ENCODE measurements at regions not wholly inside any gene's neighbourhood (a gene's known extent, or its start where the extent isn't known, plus 50 kb on each side); places are given as distances from the start of the nearest gene placed in this dataset.

DNA sequence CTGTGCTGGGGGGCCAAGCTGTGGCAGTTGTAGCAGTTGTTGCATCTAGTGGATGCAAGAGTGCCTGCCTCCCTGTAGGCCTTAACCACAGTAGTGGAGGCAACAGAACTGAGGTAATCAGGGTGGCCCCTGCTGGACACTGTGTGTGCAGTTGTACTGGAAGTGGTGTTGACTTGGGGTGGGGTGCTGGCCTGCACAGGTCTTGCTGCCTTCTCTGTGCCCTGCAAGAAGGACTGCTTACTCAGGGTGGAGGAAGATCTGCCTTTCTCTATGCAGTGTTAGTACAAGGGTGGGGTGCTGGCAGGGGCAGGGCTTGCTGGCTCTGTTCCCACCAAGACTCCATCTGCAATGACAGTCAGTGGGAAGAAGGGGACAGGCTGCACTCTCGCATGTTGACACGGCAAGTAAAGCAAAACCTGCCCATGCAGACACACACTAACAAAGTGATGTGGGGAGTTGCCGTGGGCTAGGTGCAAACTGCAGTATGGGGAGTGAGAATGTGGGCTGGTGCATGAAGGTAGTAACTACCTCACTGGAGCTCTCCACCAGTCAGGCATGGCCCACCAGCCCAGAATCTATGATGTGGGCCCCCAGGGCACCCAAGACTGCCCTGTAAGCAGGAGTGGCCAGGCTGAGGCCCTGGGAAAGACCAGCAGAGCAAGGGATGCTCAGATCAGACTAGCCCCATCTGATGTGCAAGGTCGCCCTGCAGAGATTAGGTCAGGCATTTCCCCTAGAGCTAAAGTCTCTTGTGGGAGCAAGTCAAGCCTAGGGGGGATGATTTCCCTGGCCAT, 594.9 kb downstream of the TECRL start:
- no peak for DNase-seq (ENCODE audit: low read depth in 3 of 3)

DNA sequence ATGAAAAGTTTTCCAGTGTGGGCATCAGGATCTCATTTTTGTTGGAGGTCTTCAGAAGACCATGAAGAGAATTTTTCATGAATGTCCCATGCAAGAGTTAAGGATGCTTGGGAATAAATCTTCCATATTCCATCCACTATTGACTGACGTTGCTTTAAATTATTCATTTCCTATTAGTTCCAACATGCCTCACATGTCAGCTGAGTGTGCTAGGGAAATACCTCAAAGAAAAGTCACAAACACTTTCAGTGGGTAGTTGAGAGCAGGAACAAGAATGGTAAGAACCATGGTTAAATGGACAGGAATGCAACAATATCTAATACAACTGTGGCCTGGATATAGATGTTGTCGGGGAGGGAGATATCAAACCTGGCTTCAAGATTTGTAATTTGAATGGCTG, 610.1 kb downstream of the TECRL start:
- DNase-seq (ENCODE audit: low read depth in 3 of 3): no peak

DNA sequence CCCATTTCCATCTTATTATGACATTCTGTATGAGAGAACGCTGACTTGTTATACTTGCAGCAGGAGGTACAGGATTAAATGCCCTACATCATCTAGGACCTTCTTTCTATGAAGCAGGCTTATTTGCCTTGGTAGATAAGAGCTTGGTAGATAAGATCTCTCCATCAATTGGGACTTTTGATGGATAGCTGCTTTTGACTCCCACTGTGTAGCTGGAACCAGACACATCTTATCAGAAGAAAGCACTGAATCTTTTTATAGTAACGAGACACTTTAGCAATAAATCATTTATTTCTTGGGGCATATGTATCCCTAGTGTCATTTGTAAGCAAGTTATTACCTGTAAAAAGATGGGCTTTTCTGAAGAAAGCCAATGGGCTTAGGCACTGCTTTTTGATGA, 613.9 kb downstream of the TECRL start:
- DNase-seq (ENCODE audit: low read depth in 3 of 3): no peak

DNA sequence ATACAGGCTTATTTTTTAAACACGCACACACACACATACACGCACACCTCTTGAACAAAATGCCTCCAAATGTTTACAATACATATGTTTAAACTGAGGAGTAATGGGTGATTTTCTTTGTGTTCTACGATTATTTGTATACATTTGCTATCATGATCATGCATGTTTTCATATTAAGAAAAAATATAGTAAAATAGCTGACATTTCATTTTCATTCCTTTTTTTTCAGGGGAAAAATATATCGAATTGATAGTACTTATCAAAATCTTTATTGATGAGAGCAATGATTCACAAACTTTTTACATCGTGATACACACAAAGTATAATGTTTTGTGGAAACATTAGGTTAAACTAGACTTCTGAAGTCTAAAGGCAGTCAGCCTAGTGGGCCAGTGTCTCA, 618.9 kb downstream of the TECRL start:
- DNase-seq (ENCODE audit: low read depth in 3 of 3): no peak

DNA sequence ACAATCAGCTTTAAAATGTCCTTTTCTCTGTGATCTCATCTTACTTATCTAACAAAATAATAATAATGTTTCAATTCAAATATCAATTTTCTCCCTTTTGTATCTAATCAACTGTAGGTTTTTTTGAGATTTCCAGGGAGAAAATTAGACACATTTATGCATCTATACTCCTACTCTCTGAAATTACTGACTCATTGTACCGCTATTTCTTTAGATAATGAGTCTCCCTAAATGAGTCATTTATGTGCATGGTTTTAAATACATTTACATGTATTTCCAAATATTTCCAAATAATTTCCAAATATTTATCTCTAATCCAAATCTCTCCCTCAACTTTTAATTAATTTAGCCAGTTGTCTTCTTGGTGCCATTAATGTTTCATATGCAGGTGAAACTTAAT, 621.0 kb downstream of the TECRL start:
- no peak for DNase-seq (ENCODE audit: low read depth in 3 of 3)

DNA sequence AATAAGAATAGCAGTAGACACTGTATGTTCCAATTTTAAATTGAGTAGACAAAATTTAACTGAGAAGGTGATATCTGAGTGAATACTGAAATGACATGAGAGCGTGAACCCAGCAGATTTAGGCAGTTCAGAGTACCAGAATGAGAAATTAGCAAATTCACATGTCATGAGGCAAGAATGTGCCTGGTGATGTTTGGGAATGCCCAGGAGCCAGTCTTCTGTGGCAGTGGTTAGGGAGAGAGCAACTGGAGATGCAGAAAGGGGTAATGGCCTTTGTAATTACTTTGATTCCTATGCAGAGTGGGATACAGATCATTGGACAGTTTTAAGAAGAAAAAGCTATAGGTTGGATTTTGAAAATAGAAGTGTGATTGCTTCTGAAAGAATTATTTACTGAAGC, 621.9 kb downstream of the TECRL start:
- DNase-seq (ENCODE audit: low read depth in 3 of 3): no peak

DNA sequence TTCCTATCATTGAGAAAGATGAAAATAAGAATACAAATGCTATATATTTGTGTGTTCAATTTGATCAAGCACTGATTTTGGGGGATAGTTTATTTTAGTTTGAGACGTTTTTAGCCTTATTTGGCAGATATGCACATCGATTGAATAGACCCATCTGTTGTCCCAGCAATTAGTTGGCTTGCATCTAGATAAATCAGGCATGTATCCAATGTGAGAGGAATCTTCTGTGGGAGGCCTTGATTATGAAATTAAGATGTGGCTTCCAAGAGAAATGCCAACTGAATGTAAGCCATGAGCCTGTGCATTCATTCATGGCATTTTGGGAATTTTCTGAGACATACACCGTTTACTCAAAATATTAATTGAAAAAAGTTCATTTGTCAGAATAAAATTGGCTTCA, 623.1 kb downstream of the TECRL start:
- no peak for DNase-seq (ENCODE audit: low read depth in 3 of 3)

DNA sequence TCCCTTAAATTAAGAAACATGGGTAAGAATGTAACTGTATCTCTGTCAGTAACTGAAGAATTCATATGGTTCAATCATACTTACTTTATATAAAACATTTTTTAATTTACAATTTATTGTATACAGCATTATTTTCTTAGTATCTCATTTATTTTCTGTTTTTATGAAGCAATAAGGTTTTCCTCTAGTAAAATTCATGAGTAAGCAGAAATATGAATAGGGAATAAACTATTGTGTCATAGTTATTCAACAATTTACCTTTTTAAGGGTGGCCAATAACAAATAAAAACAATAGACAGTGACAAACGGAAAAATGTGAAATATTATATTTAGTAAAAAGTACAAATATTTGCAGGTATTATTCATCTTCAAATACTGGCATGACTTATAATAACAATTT, 624.4 kb downstream of the TECRL start:
- no peak for DNase-seq (ENCODE audit: low read depth in 3 of 3)

DNA sequence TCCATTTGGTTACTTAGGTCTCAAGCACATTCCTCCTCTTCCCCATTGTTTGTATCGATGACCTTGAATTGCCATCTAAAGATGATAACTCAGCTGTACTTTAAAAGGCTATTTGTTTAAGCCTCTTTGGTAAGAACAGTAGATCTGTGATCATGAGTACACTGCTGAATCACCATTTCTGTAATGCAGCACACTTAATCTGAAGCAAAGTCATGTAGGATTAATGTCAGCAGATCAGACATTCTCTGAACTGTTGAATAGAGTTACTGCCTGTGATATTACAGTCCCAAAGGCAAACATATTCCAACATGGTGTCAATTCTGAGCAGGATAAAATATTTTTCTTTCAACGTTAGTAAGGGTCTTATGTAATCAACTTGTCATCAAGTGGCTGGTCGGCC, 631.6 kb downstream of the TECRL start:
- no peak for DNase-seq (ENCODE audit: low read depth in 3 of 3)

DNA sequence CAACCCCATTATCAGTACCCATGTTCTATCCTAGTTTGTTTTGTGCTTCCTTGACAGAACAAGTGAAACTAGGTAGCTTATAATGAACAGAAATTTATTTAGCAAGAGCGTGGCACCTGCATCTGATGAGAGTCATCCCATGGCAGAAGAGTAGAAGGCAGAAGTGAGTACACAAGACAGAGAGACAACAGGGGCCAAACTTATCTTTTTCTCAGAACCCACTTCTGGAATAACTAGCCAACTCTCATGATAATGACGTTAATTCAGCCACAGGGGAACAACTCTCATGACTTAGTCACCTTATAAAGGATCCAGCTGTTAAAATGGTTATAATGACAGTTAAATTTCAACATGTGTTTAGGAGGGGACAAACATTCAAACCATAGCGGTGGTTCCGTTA, 644.9 kb downstream of the TECRL start:
- no peak for DNase-seq (ENCODE audit: low read depth in 3 of 3)

DNA sequence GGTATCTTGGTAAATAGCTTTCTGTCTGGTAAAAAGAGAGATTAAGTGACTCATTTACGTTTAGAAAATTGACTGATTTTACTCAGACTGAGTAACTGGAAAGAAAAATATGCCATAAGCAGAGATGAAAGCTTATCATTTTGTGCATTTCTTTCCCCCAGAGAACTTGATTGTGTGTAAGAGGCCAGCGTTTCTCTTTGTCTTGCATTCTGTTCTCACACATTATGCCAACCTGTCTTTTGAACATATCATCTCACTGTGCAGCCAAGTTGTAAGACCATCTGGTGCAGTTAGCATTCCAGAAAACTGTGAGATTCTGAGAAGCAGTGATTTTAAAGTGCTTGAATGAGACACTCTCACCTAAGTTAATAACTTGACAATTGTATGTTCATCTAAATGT, 651.3 kb downstream of the TECRL start:
- no peak for DNase-seq (ENCODE audit: low read depth in 3 of 3)

DNA sequence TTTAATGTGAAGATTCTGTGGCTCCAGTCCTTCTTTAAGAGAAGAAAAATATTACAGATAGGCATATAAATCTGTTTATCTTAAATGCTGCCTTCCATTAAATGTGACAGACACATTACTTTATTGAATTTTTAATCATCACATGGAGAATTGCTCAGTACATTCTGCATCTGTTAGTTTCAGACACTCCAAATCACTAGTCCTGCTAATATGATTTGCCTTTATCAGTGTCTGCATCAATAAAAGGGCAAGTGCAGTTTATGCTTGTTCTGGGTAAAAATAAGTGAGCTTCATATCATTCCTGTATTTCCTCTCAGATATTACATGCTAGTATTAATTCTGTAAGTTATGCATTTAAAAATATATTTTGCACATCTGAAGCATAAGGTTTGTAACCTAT, 666.4 kb downstream of the TECRL start:
- DNase-seq (ENCODE audit: low read depth in 3 of 3): no peak

DNA sequence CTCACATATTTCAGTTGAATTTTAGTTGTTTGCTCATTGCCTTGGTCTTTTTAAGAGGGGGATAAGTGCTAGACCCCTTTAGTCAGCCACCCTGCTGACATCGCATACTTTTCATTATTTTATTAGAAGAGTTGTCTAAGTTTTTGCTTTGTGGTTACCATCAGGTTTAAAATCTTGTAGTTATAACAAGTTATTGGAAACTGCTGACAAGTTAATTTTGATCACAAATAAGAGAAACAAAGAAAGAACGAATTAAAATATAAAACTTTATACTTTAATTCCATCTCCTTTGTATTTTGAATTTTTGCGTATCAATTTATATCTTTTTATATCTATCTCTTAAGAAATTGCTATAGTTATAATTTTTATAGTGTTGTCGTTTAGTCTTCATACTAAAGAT, 679.7 kb downstream of the TECRL start:
- DNase-seq (ENCODE audit: low read depth in 3 of 3): no peak

DNA sequence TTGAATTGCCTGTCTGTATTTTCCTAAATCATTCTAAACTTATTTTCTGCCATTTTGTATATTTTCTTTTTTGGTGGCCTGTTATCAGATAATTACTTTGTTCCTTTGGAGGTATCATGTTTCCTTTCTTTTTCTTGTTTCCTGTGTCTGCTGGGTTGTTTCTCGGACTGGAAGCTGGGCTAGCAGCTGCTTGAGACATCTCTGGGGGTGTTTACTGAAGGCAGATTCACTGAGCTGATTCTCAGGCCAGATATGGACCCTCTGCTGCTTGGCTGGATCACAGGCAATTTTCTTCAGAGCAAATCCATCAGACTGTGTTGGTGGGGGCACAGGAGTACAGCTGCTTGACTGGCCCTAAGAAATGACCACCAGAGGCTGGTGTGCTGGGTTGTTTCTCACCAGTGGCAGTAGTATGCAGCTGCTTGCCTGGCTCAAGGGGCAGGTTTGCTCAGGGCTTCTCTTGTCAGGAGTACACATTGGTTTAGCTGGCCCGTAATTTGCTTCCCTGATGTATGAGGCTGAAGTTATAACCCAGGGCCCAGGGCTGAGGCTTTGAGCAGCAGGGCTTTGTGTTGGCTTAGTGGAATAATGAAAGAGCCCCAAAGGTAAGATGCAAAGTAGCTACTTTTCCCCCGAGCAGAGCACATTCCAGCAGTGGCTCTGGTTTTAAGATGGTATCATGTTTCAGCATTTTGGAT, 680.6 kb downstream of the TECRL start:
- no peak for DNase-seq (ENCODE audit: low read depth in 3 of 3)

DNA sequence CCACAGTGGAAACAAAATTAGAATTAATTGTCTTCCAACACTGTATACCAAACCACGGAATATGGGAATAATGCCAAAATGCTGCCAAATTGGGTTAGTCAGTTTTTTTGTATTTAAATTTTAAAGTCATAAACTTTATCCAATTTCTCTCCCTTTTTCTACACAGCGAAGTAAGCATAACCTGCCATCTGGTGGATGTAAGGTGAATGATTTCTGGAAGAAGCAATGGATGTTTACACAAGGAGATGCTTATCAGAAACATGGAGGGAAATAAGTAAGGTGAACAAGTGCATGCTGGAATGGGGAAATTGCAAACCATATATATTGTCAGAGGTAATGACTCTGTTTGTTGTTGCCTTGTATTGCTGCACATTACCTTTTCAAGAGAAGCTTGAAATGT, 691.9 kb downstream of the TECRL start:
- no peak for DNase-seq (ENCODE audit: low read depth in 3 of 3)

DNA sequence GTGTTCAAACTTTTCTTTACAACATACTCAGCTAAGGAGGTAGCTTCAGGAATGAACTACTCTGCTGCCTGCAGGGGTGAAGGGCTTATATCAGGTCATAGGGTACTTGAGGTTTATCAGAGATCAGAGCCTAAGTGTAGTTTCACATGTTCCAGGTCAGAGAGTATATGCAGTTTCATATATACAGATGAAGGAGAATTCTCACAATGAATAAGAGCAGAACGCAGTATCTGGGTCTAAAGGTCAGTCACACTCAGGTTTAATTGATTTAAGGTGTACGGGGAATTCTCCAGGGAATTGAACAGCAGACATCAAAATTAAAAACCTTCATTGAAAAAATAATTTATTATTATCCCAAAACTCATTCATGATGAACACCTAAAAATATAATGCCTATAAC, 700.6 kb downstream of the TECRL start:
- DNase-seq (ENCODE audit: low read depth in 3 of 3): no peak

DNA sequence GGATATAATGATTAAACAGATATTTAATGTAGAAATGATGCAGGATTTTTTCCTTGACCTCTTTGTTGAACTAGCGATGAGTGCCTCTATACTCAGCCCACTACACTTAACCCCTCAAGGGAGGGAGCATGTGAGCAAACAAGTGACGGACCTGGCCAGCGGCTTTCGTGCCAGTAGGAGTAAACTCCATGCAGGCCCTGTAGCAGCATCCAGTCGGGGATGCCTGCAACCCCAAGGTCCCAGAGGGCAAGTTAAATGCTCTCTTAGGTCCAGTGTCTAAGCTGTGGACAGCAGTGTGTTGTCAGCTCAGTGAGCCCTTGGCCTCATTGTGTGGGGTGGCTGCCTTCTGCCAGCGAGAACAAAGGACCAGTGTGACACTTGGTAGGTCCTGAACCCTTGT, 708.7 kb downstream of the TECRL start:
- DNase-seq (ENCODE audit: low read depth in 3 of 3): no peak

DNA sequence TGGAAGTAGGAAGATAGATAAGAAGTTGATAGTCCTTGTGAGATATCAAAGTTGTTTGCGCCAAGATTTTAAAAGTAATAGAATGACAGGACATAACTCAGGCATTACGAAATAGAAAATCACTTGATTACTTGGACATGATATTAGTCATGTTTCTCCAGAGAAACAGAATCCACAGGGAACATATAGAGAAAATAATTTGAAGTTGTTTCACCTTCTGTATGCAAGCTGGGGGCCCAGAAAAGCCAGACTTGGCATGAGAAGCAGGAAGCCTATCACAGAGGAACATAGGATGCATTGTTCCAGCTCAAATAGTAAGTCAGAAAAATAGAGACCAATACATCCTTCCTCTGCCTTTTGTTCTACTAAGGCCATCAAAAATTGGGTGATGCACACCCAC, 715.9 kb downstream of the TECRL start:
- no peak for DNase-seq (ENCODE audit: low read depth in 3 of 3)

DNA sequence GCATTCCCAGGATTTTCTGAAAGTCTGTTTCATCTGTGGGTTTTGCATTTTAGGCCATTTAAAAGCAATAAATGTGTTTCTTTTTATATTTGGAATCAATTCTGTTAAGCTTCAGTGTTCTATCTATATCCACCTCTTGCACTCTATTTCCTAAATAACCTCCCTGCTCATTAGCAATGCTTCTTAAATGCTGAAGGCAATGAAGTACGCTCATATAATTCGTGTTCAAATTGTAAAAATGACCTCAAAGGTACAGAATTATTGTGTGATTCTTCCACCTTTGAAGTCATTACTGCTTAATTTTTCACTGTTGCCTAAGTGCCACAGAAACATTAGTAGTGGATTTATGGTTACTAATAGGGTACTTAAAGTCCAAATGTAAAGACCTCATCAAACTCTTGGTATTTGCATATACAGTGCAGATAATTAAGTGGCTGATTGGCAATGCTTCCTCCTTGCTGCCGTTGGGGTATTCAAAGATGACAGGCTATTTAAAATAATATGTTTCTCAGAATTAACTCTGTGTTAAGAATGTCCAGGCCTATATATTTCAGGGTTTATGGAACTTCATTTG, 730.8 kb downstream of the TECRL start:
- DNase-seq (ENCODE audit: low read depth in 3 of 3): no peak

DNA sequence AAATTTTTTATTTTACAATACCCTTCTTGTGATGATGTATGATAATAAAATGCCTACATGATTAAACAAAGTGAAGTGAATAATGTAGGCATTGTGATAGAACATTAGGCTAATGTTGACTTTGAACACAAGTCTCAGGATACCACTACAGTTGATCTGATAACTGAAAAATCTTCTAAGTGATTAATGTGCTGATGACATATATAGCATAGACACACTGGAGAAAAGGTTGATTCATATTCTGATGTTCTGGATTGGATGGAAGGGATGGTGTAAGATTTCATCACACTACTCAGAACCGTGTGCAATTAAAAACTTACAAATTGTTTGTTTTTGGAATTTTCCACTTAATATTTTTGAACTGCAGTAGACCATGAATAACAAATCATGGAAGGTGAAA, 738.5 kb downstream of the TECRL start:
- no peak for DNase-seq (ENCODE audit: low read depth in 3 of 3)

DNA sequence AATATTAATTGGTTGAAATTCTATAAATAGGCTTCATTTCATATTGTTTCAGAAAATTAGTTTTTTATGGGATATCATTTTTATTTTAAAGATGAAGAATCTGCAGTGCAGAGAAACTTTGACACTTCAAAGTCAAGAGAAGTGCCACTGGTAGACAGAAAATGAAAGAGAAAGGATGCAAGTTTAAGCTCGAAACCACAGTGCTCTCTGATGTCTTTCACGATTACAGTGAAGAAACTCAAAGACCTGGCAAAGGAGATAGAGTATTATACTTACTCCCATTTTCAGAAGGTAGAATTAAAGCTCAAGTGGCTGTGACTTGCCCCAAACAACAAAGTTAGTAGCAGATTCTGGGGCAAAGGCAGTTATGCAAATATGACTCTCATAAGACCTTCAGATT, 745.4 kb downstream of the TECRL start:
- no peak for DNase-seq (ENCODE audit: low read depth in 3 of 3)

DNA sequence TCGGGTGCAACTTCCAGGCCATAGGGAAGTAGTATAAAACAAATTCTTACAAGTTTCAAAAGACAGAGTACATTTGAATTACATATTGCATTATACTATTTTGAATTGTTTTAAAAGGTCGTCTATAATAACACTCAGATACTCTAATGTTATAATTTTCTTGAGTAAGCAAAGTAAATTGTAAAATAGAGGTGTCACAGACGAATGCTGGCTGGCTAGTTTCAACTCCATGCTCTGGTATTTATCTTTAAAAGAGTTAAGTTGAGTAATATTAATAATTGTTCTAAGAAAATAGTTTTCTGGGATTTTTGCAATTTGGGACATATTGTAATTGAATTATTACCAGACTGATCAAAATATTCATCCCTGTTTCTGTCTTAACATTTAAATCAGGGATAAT, 764.9 kb downstream of the TECRL start:
- DNase-seq (ENCODE audit: low read depth in 3 of 3): no peak

DNA sequence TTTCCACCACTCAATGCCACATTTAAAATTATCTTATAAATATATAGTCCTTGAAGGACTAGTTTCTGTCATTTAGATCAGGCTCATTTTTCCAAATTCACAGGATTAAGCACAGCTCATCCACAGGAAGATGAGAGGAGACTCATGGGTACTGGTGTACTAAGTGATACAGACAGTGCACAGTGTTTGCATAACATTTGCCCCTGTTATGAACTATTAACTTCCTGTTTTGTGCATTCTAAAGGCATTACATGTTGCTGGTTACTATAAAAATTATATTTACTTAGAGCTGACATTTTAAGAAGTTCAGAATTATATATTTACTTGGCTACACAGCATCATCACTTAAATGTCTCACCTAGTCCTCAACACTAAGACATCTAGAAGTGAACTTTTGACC, 772.0 kb downstream of the TECRL start:
- DNase-seq (ENCODE audit: low read depth in 3 of 3): no peak

Data from stimulated activated CD4-positive, alpha-beta T cell treated with anti-CD3 and anti-CD28 coated beads, TNF-alpha, amount 100 ng/mL, for 24 hours (primary cell).